Spleen (tissue), 7 donors: ENCODE measurements at regions not wholly inside any gene's neighbourhood (a gene's known extent, or its start where the extent isn't known, plus 50 kb on each side); places are given as distances from the start of the nearest gene placed in this dataset.

Source experiments
- CTCF ChIP-seq, 11 experiments: fragments of 200-600 bp in 7 of 11; fragments of 450-650 bp in 4 of 11; sonication (generic) in 4 of 11; IDR thresholded peaks in 8 of 11; conservative IDR thresholded peaks in 3 of 11; 1 replicate in 7 of 11; 2 replicates in 4 of 11; pipeline versions ENCODE4 v1.4.0 to v1.8.0; 2016 to 2021; ENCODE audit warnings: antibody characterized with exemption in 11 of 11, inconsistent platforms in 4 of 11, mild to moderate bottlenecking in 1 of 11
- POLR2AphosphoS5 ChIP-seq, 3 donors: sonication (generic); formaldehyde crosslinking; IDR thresholded peaks; one replicate each; pipeline ENCODE4 v1.5.1; 2017; ENCODE audit warnings: antibody characterized with exemption in 3 of 3
- donor health status: DM: no; HTN: no; CAD: no; lungs with moderate emphysema.
- donor health status: DM: no; HTN: no; CAD: no.
- donor health status: DM: no; HTN: no; CAD: no.

DNA sequence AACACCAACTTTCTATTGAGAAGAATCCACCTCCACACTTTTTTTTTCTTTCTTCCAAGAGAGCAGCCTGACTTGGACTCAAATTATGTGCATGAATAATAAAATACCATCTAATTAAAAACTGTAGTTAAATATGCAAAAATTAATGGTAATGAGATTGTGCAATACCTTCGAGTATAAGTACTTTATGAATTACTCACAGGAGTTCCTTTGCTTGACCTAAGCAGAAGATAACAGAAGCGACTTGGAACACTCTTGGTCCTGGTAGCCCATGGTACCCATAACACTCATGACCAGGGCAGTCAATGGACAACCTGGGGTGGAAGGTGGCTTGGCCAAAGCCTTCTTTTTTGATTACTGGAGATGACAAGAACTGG, 203.5 kb upstream of the IRX3 start:
- TF ChIP-seq CTCF (IDR thresholded peaks at IDR 0.05 in 8 of 11, conservative IDR thresholded peaks at IDR 0.05 in 3 of 11): no peak
- no peak for TF ChIP-seq POLR2AphosphoS5 (IDR thresholded peaks at IDR 0.05)
